ENCODE measurements at regions not wholly inside any gene's neighbourhood (a gene's known extent, or its start where the extent isn't known, plus 50 kb on each side); places are given as distances from the start of the nearest gene placed in this dataset.

GRCh38 chr16:72551649-72552048 is 379.7 kb upstream of the PMFBP1 start:
- TF ChIP-seq MAZ (CRISPR knock-in tag; conservative IDR thresholded peaks at IDR 0.05 in 1 of 2, IDR thresholded peaks at IDR 0.05 in 1 of 2), result no peak
- no peak for TF ChIP-seq MAX (CRISPR knock-in tag; IDR thresholded peaks at IDR 0.05)
- TF ChIP-seq HIVEP1 (CRISPR knock-in tag; IDR thresholded peaks at IDR 0.05), result no peak
- no peak for TF ChIP-seq RAD51 (IDR thresholded peaks at IDR 0.05; ENCODE audit: borderline replicate concordance, low read depth)
- TF ChIP-seq MNT (conservative IDR thresholded peaks at IDR 0.05), result no peak
- TF ChIP-seq KAT2B (IDR thresholded peaks at IDR 0.05; ENCODE audit: low read depth, low read length), result no peak
- TF ChIP-seq MAFK (IDR thresholded peaks at IDR 0.05; ENCODE audit: low read length), result no peak
- TF ChIP-seq YY1 (IDR thresholded peaks at IDR 0.05; ENCODE audit: borderline replicate concordance in 1 of 3, control insufficient read depth in 1 of 3, extremely low read depth in 1 of 3, insufficient read depth in 3 of 3, insufficient read length in 1 of 3, insufficient replicate concordance in 2 of 3, low read depth in 1 of 3, low read length in 2 of 3), result no peak
- no peak for TF ChIP-seq SP1 (CRISPR knock-in tag; IDR thresholded peaks at IDR 0.05)
- TF ChIP-seq ARID2 (IDR thresholded peaks at IDR 0.05), result no peak

Measured in K562 (cell line).